Type B pancreatic cell (in vitro differentiated cells): ENCODE measurements at regions not wholly inside any gene's neighbourhood (a gene's known extent, or its start where the extent isn't known, plus 50 kb on each side); places are given as distances from the start of the nearest gene placed in this dataset.

Experiments
- DNase-seq: peaks from one replicate; pipeline ENCODE4 v3.0.0; 2021; ENCODE audit warnings: mixed read lengths; ENCODE audit not compliant: unreplicated experiment; ENCODE audit errors: extremely low spot score
- H3K27ac Mint-ChIP-seq: 2 replicates; pipeline ENCODE4 v1.8.0; 2021; ENCODE audit warnings: mild to moderate bottlenecking, mixed read lengths
- H3K27me3 Mint-ChIP-seq: 2 replicates; pipeline ENCODE4 v1.8.0; 2021; ENCODE audit warnings: mixed read lengths
- H3K36me3 Mint-ChIP-seq: 2 replicates; pipeline ENCODE4 v1.8.0; 2021; ENCODE audit warnings: mixed read lengths
- H3K4me1 Mint-ChIP-seq: one replicate; pipeline ENCODE4 v1.8.0; 2021; ENCODE audit warnings: mixed read lengths; ENCODE audit not compliant: unreplicated experiment
- H3K4me3 Mint-ChIP-seq: 2 replicates; pipeline ENCODE4 v1.8.0; 2021; ENCODE audit warnings: mild to moderate bottlenecking, mixed read lengths
- H3K9me3 Mint-ChIP-seq: 2 replicates; pipeline ENCODE4 v1.8.0; 2021; ENCODE audit warnings: mixed read lengths
- CTCF ChIP-seq: fragments of 200-600 bp; sonication (generic); conservative IDR thresholded peaks from 2 replicates; pipeline ENCODE4 v1.5.0; 2021; ENCODE audit warnings: antibody characterized with exemption, mild to moderate bottlenecking

- Mint-ChIP-seq H3K4me3 (no peak overlapping the region), H3K27ac (no peak overlapping the region), H3K4me1 (no peaks in the 10 kb centered on the region), H3K9me3 (no peaks in the 10 kb centered on the region), H3K27me3 (peaks cover 15% of the 10 kb centered on the region), H3K36me3 (no peaks in the 10 kb centered on the region)
- no peak for TF ChIP-seq CTCF
- no peak for DNase-seq
Measured at GRCh38 chr4:3645711-3646679, 113.8 kb upstream of the LRPAP1 start.

GRCh38 chr4:3644849-3645627 is 112.8 kb upstream of the LRPAP1 start:
- no peak for DNase-seq
- no peak overlapping the region for H3K27ac Mint-ChIP-seq
- H3K4me1 Mint-ChIP-seq: no peaks in the 10 kb centered on the region
- H3K9me3 Mint-ChIP-seq: no peaks in the 10 kb centered on the region
- H3K36me3 Mint-ChIP-seq: no peaks in the 10 kb centered on the region
- H3K4me3 Mint-ChIP-seq: no peak overlapping the region
- TF ChIP-seq CTCF: no peak
- peaks cover 9% of the 10 kb centered on the region for H3K27me3 Mint-ChIP-seq

GRCh38 chr4:3643518-3644433 is 111.6 kb upstream of the LRPAP1 start:
- no peaks in the 10 kb centered on the region for H3K36me3 Mint-ChIP-seq
- peaks cover 9% of the 10 kb centered on the region for H3K27me3 Mint-ChIP-seq
- no peak overlapping the region for H3K4me3 Mint-ChIP-seq
- no peaks in the 10 kb centered on the region for H3K4me1 Mint-ChIP-seq
- DNase-seq: no peak
- H3K9me3 Mint-ChIP-seq: no peaks in the 10 kb centered on the region
- TF ChIP-seq CTCF: no peak
- H3K27ac Mint-ChIP-seq: no peak overlapping the region

- TF ChIP-seq CTCF: no peak
- DNase-seq: no peak
- Mint-ChIP-seq H3K4me3 (no peak overlapping the region), H3K36me3 (no peaks in the 10 kb centered on the region), H3K27me3 (peaks cover 9% of the 10 kb centered on the region), H3K9me3 (no peaks in the 10 kb centered on the region), H3K4me1 (no peaks in the 10 kb centered on the region), H3K27ac (no peak overlapping the region)
Measured at GRCh38 chr4:3642806-3643517, 110.7 kb upstream of the LRPAP1 start.
